ENCODE measurements at regions not wholly inside any gene's neighbourhood (a gene's known extent, or its start where the extent isn't known, plus 50 kb on each side); places are given as distances from the start of the nearest gene placed in this dataset.

GRCh38 chr13:97161582-97162231, 60.4 kb upstream of the MBNL2 start:
- no peak overlapping the region for H3K4me3 ChIP-seq (ENCODE audit: control extremely low read depth in 1 of 5, extremely low read depth in 1 of 5, insufficient read depth in 1 of 5, low read depth in 2 of 5, low read length in 4 of 5)
- H3K27me3 ChIP-seq (replicated peaks in 1 of 4; ENCODE audit: control extremely low read depth in 1 of 4, control insufficient read depth in 3 of 4, insufficient read depth in 4 of 4, low read length in 3 of 4), result peaks cover 0 to 5% (median 0%) of the 10 kb centered on the region in 4 experiments
- no peaks in the 10 kb centered on the region for H3K4me1 Mint-ChIP-seq
- intact Hi-C loops (cut with micrococcal nuclease), result no loop called here
- H3K9ac ChIP-seq (ENCODE audit: low read length), result no peak overlapping the region
- H3K4me3 Mint-ChIP-seq, result no peak overlapping the region
- DNase-seq (no peak), ATAC-seq (ENCODE audit: low read depth) (no peak)
- ChIA-PET CTCF (no interaction called here), POLR2A (no interaction called here)
- no peak overlapping the region for H3K4me2 ChIP-seq (replicated peaks; ENCODE audit: low read depth, low read length, poor library complexity, severe bottlenecking)
- H3K27me3 Mint-ChIP-seq, result peaks cover 27% of the 10 kb centered on the region
- H3K4me1 ChIP-seq (ENCODE audit: control insufficient read depth in 2 of 2, insufficient read depth in 2 of 2, low read length in 2 of 2), result no peaks in the 10 kb centered on the region
- peaks cover 0 to 1% (median 0%) of the 10 kb centered on the region in 3 donors for H3K9me3 ChIP-seq (ENCODE audit: control extremely low read depth in 1 of 3, control insufficient read depth in 2 of 3, insufficient read depth in 1 of 3, low read length in 2 of 3)
- H4K20me1 ChIP-seq (ENCODE audit: control insufficient read depth, insufficient read depth, low read length, poor library complexity, severe bottlenecking), result no peaks in the 10 kb centered on the region
- WGBS (ENCODE audit: insufficient coverage), result 43% methylated on average over 1 of the region's 5 CpGs
- H3K9me3 Mint-ChIP-seq (ENCODE audit: insufficient read depth), result no peaks in the 10 kb centered on the region
- H3K79me2 ChIP-seq (ENCODE audit: control insufficient read depth, insufficient read depth, low read length), result no peaks in the 10 kb centered on the region
- TF ChIP-seq EZH2 (IDR thresholded peaks at IDR 0.05; ENCODE audit: borderline replicate concordance, insufficient read depth, low read depth, low read length, poor library complexity, severe bottlenecking), result no peak
- TF ChIP-seq, protein P1, sequence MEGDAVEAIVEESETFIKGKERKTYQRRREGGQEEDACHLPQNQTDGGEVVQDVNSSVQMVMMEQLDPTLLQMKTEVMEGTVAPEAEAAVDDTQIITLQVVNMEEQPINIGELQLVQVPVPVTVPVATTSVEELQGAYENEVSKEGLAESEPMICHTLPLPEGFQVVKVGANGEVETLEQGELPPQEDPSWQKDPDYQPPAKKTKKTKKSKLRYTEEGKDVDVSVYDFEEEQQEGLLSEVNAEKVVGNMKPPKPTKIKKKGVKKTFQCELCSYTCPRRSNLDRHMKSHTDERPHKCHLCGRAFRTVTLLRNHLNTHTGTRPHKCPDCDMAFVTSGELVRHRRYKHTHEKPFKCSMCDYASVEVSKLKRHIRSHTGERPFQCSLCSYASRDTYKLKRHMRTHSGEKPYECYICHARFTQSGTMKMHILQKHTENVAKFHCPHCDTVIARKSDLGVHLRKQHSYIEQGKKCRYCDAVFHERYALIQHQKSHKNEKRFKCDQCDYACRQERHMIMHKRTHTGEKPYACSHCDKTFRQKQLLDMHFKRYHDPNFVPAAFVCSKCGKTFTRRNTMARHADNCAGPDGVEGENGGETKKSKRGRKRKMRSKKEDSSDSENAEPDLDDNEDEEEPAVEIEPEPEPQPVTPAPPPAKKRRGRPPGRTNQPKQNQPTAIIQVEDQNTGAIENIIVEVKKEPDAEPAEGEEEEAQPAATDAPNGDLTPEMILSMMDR (IDR thresholded peaks at IDR 0.05), result no peak
- H3K27ac Mint-ChIP-seq, result no peak overlapping the region
- H3K27ac ChIP-seq (ENCODE audit: low read length in 2 of 2), result no peak overlapping the region
- H2AFZ ChIP-seq (ENCODE audit: insufficient read depth, low read depth, low read length, poor library complexity, severe bottlenecking), result no peak overlapping the region
- no peaks in the 10 kb centered on the region for H3K36me3 ChIP-seq (replicated peaks in 1 of 2; ENCODE audit: control extremely low read depth in 1 of 2, control insufficient read depth in 1 of 2, extremely low read depth in 1 of 2, insufficient read depth in 2 of 2, low read length in 1 of 2)

GRCh38 chr13:97165502-97166425, 56.4 kb upstream of the MBNL2 start:
- TF ChIP-seq, protein P1 (IDR thresholded peaks at IDR 0.05), result no peak
- TF ChIP-seq EZH2 (IDR thresholded peaks at IDR 0.05; ENCODE audit: borderline replicate concordance, insufficient read depth, low read depth, low read length, poor library complexity, severe bottlenecking), result no peak
- H3K4me1 Mint-ChIP-seq, result no peaks in the 10 kb centered on the region
- Histone ChIP-seq H3K27ac (ENCODE audit: low read length in 2 of 2) (no peak overlapping the region), H2AFZ (ENCODE audit: insufficient read depth, low read depth, low read length, poor library complexity, severe bottlenecking) (no peak overlapping the region), H3K36me3 (replicated peaks in 1 of 2; ENCODE audit: control extremely low read depth in 1 of 2, control insufficient read depth in 1 of 2, extremely low read depth in 1 of 2, insufficient read depth in 2 of 2, low read length in 1 of 2) (no peaks in the 10 kb centered on the region), H4K20me1 (ENCODE audit: control insufficient read depth, insufficient read depth, low read length, poor library complexity, severe bottlenecking) (no peaks in the 10 kb centered on the region), H3K79me2 (ENCODE audit: control insufficient read depth, insufficient read depth, low read length) (no peaks in the 10 kb centered on the region), H3K9ac (ENCODE audit: low read length) (no peak overlapping the region), H3K4me2 (replicated peaks; ENCODE audit: low read depth, low read length, poor library complexity, severe bottlenecking) (no peak overlapping the region), H3K4me3 (ENCODE audit: control extremely low read depth in 1 of 5, extremely low read depth in 1 of 5, insufficient read depth in 1 of 5, low read depth in 2 of 5, low read length in 4 of 5) (no peak overlapping the region), H3K9me3 (ENCODE audit: control extremely low read depth in 1 of 3, control insufficient read depth in 2 of 3, insufficient read depth in 1 of 3, low read length in 2 of 3) (peaks cover 0 to 2% (median 0%) of the 10 kb centered on the region in 3 donors), H3K27me3 (replicated peaks in 1 of 4; ENCODE audit: control extremely low read depth in 1 of 4, control insufficient read depth in 3 of 4, insufficient read depth in 4 of 4, low read length in 3 of 4) (peaks cover 0 to 5% (median 0%) of the 10 kb centered on the region in 4 experiments), H3K4me1 (ENCODE audit: control insufficient read depth in 2 of 2, insufficient read depth in 2 of 2, low read length in 2 of 2) (no peaks in the 10 kb centered on the region)
- ATAC-seq (ENCODE audit: low read depth), result no peak
- WGBS (ENCODE audit: insufficient coverage), result no CpG with 5 or more reads among the region's 2 CpGs
- H3K9me3 Mint-ChIP-seq (ENCODE audit: insufficient read depth), result no peaks in the 10 kb centered on the region
- ChIA-PET CTCF (no interaction called here), POLR2A (no interaction called here)
- H3K27ac Mint-ChIP-seq, result no peak overlapping the region
- intact Hi-C loops (cut with micrococcal nuclease), result no loop called here
- no peak for DNase-seq
- H3K4me3 Mint-ChIP-seq, result no peak overlapping the region
- peaks cover 45% of the 10 kb centered on the region for H3K27me3 Mint-ChIP-seq

All from B cell (primary cell).